Ramos (cell line): ENCODE measurements at regions not wholly inside any gene's neighbourhood (a gene's known extent, or its start where the extent isn't known, plus 50 kb on each side); places are given as distances from the start of the nearest gene placed in this dataset.
"Not testable (repeated sequence)": the region's sequence is repeated elsewhere in the genome, so short reads cannot be mapped to it uniquely, and the experiment has no call there.

ENCODE experiments used
- in situ Hi-C: fragments of 300-500 bp; cut with MboI; formaldehyde crosslinking; loops from one replicate; pipeline ENCODE4 v1.14.3; 2022; ENCODE audit warnings: low sequenced_read_pairs; ENCODE audit not compliant: unreplicated experiment

DNA sequence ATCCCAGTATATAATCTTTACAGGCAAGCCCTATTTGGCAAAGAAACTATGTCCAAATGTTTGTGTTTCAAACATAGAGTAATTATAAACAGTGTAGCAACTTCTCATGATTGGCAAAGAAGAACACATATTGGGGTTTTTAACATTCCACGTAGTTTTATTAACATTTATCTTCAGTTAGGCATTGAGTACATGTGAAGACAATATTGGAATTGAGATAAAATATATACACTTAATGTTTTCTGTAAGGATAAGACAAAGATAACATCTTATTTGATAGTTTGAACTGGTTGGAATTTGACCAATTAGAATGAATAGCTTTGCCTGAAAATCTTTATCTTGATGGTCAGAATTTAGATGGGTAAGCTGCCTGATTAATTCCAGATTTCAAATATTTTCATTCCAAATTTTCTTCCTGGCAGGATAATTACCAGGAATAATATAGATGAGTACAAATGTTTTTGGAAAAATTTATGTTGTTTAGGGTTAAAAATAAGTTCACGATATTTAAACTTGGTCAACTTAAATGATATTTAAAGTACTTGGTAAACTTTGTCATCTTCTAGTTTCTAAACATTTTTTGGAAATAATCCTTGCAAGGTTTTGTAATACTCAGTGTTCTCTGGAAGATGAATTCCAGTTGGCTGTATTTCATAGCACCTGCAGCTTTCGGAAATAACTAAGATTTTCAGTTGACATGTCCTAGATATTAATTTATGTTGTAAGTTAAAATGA lies 536.5 kb upstream of the SPRY2 start:
- in situ Hi-C loops, result no loop called here

DNA sequence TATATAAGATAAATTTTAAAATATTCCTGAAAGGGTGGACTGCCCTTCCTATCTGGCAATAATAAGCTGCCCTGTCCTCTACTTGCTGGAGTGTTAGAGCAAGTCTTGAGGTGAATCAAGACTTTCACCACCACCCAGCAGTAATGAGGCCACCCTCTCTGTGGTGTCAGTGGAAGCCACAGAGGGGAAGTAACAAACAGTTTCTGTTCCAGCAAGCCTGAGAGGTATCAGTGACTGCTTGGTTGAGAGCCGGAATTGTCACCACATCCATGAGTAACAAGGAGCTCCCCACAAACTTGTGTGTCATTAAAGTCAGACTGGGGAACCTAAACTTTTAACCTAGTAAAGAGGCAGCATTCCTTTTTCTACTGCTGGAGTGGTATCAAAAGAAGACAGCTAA lies 532.7 kb upstream of the SPRY2 start:
- in situ Hi-C loops, result no loop called here

DNA sequence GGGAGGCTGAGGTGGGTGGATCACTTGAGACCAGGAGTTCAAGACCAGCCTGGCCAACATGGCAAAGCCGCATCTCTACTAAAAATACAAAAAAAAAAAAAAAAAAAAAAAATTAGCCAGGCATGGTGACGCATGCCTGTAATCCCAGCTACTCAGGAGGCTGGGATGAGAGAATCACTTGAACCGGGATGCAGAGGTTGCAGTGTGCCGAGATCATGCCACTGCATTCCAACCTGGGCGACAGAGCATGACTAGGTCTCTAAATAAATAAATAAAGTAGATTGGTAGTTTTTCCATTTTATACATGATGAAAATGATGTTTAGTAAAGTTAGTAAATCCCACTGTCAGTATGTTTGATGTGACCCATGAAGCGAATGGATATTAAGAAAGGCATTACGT lies 531.0 kb upstream of the SPRY2 start:
- in situ Hi-C loops, result not testable (repeated sequence)

DNA sequence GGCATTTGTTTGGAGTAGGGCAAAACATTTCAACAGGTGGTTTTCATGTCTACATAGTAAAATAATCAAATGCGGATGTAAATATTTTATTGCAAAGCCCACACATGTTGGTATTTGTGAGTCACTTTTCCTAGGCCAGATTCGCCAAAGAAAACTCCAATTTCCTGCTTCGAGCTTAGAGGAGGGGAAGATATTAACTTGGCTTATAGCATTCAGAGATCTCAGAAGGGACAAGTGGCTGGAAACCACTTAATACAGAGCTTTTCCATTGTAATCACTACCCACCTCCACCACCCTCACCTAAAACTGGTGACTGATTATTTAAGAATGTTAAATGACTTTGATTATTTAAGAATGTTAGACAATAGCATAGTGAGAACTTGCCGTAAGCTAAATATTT lies 530.6 kb upstream of the SPRY2 start:
- in situ Hi-C loops, result no loop called here

DNA sequence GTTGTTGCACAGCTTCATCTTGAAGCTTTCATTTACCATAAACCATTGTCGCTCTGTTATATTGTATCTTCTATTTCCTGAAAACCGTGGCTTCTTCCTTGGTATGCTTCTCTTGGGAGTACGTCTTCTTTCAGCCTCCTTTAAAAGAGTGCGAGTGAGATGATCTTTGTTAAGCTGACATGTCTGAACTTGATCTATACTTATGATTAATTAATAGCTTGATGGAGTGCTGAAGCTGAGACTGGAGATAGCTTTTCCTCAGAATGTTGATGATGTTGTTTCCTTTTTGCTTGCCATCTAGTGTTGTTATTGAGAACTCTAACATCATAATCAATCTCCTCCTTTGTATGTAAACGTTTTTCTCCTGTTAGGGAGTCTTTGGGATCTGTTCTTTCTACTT lies 529.3 kb upstream of the SPRY2 start:
- in situ Hi-C loops, result no loop called here

DNA sequence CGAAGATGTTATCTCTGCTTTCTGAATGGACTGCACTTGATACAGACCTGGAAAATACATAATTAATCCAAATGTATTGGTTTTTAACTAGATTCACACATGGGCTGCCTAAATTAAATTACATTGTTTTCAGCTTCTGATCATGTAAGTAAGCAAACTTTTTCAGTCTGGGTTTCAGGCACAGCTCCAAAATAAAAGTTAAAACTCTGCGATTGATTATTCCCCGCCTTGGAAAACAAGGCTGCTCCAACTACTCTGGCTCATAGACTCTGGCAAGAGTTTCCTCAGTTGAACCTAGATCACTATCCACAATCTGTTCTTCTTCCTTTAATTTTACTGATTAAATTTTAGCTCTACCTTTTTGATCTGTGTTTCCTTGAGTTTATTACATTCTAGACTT lies 526.0 kb upstream of the SPRY2 start:
- in situ Hi-C loops, result no loop called here

DNA sequence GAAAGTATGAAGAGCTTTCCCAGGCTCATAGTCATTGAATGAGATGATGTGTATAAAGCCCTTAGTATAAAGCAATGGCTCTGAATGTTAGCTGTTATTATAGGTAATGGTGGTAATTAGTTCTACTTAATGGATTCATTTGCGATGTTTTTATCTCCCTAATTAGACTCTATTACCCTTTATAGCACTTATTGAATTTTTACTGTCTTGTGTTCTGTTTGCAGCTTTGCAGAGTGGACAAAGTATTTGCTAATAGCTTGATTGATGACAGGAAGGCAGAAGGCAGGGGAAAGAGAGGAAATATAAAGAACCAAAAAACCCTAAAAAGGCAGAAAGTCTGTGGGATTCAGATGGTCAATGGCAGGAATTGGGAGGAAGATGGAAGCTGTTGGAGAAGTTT lies 524.4 kb upstream of the SPRY2 start:
- in situ Hi-C loops, result no loop called here

DNA sequence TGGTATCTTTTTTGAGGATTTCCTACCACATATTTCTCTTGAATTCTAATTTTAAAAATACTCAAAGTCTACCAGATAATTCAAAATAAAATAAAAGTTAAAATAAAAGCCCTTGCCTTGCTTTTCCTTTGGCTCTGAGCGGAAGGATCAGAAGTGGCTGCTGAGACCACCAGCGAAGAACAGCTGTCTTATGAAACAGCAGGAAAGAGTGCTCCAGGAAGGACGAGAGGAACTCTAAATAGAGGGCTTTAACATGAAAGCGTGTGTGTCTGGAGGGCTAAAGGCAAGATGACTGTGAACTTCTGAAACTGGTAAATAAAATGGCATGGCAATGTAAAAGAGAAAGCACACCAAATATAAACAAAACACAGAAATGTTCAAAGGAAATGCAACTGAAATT lies 521.5 kb upstream of the SPRY2 start:
- in situ Hi-C loops, result no loop called here

DNA sequence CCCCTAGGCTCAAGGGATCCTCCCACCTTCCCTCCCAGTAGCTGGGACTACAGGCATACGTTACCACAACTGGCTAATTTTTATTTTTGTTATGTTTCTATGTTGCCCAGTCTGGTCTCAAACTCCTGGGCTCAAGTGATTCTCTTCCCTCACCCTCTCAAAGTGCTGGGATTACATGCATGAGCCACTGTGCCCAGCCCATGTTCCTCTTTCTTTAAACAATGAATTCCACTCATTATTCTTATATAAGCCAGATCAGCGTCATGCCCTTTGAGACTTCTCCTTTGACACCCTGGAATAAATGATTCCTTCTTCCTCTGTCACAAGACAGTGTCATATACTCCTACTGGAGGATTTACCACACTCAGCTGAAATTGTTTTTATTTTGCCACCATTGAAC lies 519.9 kb upstream of the SPRY2 start:
- in situ Hi-C loops, result no loop called here

DNA sequence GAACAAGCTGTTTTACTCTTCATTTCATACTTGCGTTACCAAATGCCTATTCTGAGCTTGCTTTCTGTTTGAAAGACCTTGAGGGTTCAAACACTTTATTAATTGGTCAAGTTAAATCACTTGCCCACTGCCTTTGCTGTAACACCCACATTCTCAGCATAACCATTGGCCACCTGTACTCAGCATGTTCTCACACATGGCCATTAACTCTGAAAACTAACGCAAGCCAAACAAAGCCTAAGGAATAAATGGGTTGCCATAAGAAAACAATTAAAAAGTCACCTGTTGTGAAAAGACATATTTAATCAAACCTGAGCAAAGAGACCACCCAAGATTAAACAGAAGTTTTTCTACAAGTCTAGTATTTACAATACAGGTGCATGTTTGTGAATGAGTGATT lies 517.2 kb upstream of the SPRY2 start:
- in situ Hi-C loops, result no loop called here

DNA sequence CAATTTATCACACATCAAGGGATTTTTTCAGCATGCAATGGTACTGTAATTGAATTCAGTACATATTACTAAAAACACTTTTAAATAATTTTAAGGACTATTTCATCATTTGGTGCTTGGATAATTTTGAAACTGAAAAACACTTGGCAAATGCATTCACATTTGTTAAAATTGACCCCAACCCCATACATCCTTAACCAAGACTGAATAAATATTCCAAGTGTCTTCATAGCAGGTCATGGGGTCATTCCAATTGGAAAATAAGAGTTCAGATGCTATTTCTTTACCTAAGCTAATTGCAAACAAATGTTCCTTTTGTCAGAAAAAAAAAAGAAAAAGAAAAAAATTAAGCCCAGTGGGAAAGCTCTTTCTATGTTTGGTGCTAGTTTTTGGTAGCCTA lies 516.4 kb upstream of the SPRY2 start:
- in situ Hi-C loops, result no loop called here

DNA sequence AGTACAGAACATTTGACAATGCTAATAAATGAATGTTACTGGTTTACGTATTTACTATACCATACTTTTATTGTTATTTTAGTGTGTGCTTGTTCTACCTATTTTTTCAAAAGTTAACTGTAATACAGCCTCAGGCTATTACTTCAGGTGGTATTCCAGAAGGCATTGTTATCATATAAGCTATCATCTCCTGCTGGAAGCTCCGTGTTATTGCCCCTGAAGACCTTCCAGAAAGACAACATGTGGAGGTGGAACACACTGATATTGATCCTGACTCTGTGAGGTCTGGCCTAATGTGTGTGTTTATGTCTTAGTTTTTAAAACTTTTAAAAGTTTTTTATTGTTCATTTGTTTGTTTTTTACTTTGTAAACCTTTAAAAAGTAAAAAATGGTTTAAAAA lies 509.8 kb upstream of the SPRY2 start:
- in situ Hi-C loops, result no loop called here

DNA sequence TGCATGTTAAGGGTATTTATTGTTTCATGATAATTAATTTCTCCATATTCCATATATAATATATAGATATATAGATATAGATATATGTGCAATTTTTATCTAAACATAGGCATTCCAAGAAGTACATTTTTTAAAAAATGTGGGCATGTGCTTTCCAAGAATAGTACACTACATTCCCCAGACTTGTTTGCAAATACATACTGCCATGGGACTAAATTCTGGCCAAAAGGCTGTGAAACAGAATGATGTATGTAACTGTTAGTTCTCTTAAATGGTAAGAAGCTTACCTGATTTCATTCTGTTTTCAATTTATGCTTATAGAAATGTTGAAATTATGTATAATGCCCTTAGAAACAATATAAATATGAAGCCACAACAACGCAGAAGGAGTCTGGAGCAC lies 503.2 kb upstream of the SPRY2 start:
- in situ Hi-C loops, result no loop called here

DNA sequence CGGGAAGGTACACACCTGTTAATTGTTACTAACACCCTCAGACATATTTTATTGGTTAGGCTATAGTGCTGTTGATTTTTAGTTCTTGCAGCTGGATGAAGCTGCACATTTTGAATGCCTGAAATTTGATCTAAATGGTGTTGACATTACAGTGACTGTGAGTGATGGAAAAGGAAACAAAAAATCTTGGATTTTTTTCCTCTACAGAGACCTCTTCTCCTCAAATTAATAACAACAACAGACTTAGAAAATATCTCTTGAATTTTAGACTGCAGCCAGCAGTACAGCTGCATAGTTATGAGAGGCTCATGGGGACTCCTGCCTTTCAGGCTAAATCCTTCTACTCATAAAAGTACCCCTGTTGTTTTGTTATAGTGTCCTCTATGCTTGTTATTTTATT lies 500.5 kb upstream of the SPRY2 start:
- in situ Hi-C loops, result no loop called here

DNA sequence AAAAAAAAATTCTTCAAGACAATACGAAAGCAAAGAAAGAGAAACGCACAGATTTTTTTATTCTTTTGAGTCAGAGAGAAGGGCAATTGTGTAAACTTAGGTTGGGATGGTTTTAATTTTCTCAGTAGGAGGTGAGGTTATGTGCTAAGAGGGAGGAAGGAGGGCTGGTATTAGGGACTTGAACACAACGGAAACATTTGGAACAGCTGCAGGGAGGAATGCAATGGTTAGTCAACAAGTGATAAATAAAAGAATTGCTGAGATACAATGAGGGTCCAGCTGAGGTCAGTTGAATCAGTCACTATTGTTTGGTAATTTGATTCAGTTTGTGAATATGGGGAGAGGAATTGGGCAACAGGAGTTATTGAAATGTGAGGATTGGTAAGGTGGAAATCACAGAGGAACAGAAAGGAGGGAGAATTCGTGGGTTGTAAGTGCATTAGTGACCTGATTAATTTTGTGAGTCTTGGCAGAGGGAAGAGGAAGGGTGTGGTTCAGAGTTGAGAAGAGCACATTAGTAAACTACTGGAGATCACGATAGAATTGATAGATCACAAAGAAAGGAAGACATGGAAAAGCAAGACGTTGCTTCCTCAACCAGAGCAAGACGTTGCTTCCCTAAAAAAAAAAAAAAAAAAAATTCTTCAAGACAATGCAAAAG lies 499.5 kb upstream of the SPRY2 start:
- in situ Hi-C loops, result no loop called here

DNA sequence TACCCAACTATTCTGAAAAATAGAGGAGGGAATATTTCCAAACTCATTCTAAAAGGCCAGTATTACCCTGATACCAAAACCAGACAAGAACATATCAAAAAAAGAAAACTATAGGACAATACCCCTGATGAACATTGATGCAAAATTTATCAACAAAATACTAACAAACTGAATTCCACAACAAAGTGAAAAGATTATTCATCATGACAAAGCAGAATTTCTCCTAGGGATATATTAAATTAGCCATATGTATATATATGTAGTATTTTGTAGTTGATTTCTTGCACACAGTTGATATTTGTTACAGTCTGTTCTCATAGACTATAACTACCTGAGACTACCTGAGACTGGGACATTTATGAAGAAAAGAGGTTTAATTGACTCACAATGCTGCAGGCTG lies 495.0 kb upstream of the SPRY2 start:
- in situ Hi-C loops, result no loop called here

DNA sequence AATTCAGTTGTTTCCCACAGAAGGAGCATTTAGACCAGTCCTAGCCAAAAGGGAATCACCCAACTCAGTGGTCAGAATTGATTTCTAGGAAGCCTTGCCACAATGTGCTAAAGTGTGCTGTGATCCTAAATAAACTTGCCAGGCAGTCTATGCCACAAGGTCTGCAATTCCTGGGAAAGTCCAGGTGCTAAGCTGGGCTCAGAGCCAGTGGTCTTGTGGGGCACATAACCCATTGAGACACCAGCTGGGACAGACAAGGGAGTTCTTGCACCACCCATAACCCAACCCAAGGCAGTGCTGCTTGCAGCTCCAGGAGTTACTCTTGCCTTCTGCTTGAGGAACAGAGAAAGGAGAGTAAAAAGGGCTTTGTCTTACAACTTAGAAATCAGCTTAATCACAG lies 489.5 kb upstream of the SPRY2 start:
- in situ Hi-C loops, result no loop called here

DNA sequence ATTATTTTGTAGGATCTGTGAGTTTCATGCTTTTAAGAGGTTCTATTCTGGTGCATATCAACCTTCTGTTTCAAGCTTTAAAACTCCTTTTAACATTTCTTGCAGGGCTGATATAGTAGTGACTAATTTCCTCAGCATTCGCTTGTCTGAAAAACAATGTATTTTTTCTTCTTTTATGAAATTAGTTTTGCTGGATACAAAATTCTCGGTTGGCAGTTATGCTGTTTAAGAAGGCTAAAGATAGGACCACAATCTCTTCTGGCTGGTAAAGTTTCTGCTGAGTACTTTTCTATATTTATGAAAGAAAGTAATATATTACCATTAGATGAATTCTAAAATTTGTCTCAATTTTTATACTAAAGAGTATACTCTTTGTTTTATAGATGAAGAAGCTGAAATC lies 487.8 kb upstream of the SPRY2 start:
- in situ Hi-C loops, result no loop called here

DNA sequence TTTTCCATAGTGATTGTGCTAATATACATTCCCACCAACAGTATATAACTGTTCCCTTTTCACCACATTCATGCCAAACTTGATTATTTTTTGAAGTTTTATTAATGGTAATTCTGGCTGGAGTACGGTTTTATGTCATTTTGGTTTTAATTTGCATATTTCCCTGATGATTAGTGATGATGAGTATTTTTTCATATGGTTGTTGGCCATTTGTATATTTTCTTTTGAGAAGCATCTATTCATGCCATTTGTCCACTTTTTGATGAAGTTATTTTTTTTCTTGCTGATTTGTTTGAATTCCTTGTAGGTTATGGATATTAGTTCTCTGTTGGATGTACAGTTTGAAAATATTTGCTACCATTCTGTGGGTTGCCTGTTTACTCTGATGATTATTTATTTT lies 484.4 kb upstream of the SPRY2 start:
- in situ Hi-C loops, result no loop called here

DNA sequence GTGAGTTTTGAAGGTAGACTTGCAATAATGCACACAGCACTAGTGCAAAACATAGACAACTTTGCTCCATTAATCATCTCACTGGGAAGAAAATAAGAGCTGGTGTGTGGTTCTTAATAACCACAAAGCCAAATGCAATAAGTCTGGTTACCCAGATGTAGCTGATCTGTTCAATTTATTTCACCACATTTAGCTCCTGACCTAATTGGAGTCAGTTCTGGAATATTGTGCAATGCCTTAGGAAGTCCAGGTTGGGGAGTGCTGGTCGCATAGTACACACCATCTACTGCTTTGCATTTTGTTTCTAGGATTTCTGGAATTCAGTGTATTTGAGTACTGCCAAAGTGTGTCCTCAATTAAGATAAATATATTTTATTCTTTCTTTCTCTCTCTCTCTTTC lies 483.3 kb upstream of the SPRY2 start:
- in situ Hi-C loops, result no loop called here

DNA sequence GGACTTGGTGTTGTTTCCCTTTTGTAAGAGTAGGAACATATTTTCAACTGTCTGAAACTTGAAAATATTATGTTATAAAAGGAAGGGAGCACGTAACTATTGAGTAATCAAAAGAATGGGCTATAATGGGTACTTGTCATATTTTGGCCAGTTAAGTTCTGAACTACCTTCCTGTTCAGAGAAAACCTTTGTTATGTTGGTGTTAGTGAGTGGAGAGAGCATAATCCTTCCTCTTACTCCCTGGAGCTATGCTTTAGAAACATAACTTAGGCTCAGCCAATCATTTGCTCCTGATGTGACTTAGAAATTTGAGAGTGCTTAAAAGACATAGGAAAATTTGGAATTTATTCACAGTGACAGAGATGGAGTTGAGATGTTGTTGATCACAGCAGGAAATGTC lies 482.5 kb upstream of the SPRY2 start:
- in situ Hi-C loops, result no loop called here

DNA sequence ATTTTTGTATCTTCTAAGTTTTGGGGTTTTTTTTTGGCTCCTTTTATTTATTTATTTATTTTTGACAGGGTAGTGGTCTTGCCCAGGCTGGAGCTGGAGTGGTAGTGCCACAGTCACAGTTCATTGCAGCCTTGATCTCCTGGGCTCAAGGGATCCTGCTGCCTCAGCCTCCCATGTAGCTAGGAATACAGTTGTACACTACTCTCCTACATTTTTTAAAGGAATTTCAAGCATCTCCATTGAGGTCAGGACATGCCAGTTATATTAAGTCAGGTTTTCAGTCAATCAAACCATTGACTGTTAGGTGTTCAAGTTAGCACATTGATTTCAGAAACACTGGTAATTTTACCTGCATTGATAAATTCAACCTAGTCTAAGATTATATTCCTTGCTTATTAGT lies 480.5 kb upstream of the SPRY2 start:
- in situ Hi-C loops, result no loop called here
